Endodermal cell (in vitro differentiated cells): ENCODE measurements at regions not wholly inside any gene's neighbourhood (a gene's known extent, or its start where the extent isn't known, plus 50 kb on each side); places are given as distances from the start of the nearest gene placed in this dataset.

ENCODE experiments used
- DNase-seq: peaks from one replicate; pipeline ENCODE4 v3.0.0-alpha.2; 2017
- H3K27ac ChIP-seq: 2 replicates; pipeline ENCODE4 v1.5.1; 2013; ENCODE audit warnings: mild to moderate bottlenecking, low read depth, low read length, moderate library complexity
- H3K27me3 ChIP-seq: 2 replicates; pipeline ENCODE4 v1.6.1; 2013; ENCODE audit warnings: mild to moderate bottlenecking, low read length, moderate library complexity; ENCODE audit not compliant: insufficient read depth, control insufficient read depth, poor library complexity, severe bottlenecking
- H3K36me3 ChIP-seq: 2 replicates; pipeline ENCODE4 v1.7.0; 2013; ENCODE audit warnings: mild to moderate bottlenecking, low read length, moderate library complexity; ENCODE audit not compliant: control insufficient read depth, insufficient read depth
- H3K4me1 ChIP-seq: one replicate; pipeline ENCODE4 v1.7.0; 2013; ENCODE audit warnings: low read length; ENCODE audit not compliant: control insufficient read depth, insufficient read depth
- H3K4me3 ChIP-seq: 2 replicates; pipeline ENCODE4 v1.5.1; 2013; ENCODE audit warnings: mild to moderate bottlenecking, low read length, moderate library complexity
- H3K9ac ChIP-seq: 2 replicates; pipeline ENCODE4 v1.6.1; 2013; ENCODE audit warnings: mild to moderate bottlenecking, low read length, moderate library complexity; ENCODE audit not compliant: poor library complexity, severe bottlenecking; ENCODE audit errors: extremely low read depth
- H3K9me3 ChIP-seq: 2 replicates; pipeline ENCODE4 v1.6.1; 2013; ENCODE audit warnings: mild to moderate bottlenecking, low read length, moderate library complexity; ENCODE audit not compliant: control insufficient read depth
- H3K27ac Mint-ChIP-seq: 2 replicates; pipeline ENCODE4 v1.8.0; 2020; ENCODE audit warnings: mixed read lengths
- H3K27me3 Mint-ChIP-seq: 2 replicates; pipeline ENCODE4 v1.8.0; 2021; ENCODE audit warnings: mild to moderate bottlenecking, mixed read lengths; ENCODE audit not compliant: insufficient read depth
- H3K36me3 Mint-ChIP-seq: 2 replicates; pipeline ENCODE4 v1.8.0; 2020; ENCODE audit warnings: low read depth, mixed read lengths
- H3K4me1 Mint-ChIP-seq: 2 replicates; pipeline ENCODE4 v1.8.0; 2020; ENCODE audit warnings: mixed read lengths
- H3K4me3 Mint-ChIP-seq: 2 replicates; pipeline ENCODE4 v1.8.0; 2020; ENCODE audit warnings: mild to moderate bottlenecking, moderate library complexity, mixed read lengths
- H3K9me3 Mint-ChIP-seq: 2 replicates; pipeline ENCODE4 v1.8.0; 2020; ENCODE audit warnings: mild to moderate bottlenecking, mixed read lengths
- CTCF ChIP-seq: fragments of 200-600 bp; sonication (generic); conservative IDR thresholded peaks from 2 replicates; pipeline ENCODE4 v1.5.0; 2021; ENCODE audit warnings: antibody characterized with exemption, mild to moderate bottlenecking
- WGBS, 2 experiments: methylation state at CpG; one replicate each; pipeline versions ENCODE4 v1.1.5 to v1.1.7; 2013; ENCODE audit warnings: missing lambda C conversion rate in 2 of 2, mixed read lengths in 1 of 2; ENCODE audit not compliant: insufficient coverage in 1 of 2, insufficient read length in 1 of 2; 5-methylcytosine and 5-hydroxymethylcytosine counted together

- no peak for DNase-seq
- H3K4me1 ChIP-seq = no peaks in the 10 kb centered on the region
- H3K27me3 Mint-ChIP-seq = no peaks in the 10 kb centered on the region
- no peak for TF ChIP-seq CTCF
- no peaks in the 10 kb centered on the region for H3K9me3 ChIP-seq
- H3K4me3 Mint-ChIP-seq = no peak overlapping the region
- H3K4me3 ChIP-seq = no peak overlapping the region
- H3K4me1 Mint-ChIP-seq = no peaks in the 10 kb centered on the region
- no peak overlapping the region for H3K27ac ChIP-seq
- H3K27me3 ChIP-seq = no peaks in the 10 kb centered on the region
- H3K36me3 ChIP-seq = no peaks in the 10 kb centered on the region
- no peak overlapping the region for H3K27ac Mint-ChIP-seq
- H3K9me3 Mint-ChIP-seq = peaks cover 4% of the 10 kb centered on the region
- H3K36me3 Mint-ChIP-seq = no peaks in the 10 kb centered on the region
- no peak overlapping the region for H3K9ac ChIP-seq
- 83% methylated on average over 2 of the region's 2 CpGs; no CpG with 5 or more reads in 1 of the 2 experiments for WGBS, 2 experiments
These were observed 478.1 kb upstream of the CDH9 start for GRCh38 chr5:27516437-27516836.

GRCh38 chr5:27511061-27511460 is 472.7 kb upstream of the CDH9 start:
- Histone ChIP-seq H3K9me3 (no peaks in the 10 kb centered on the region), H3K4me3 (no peak overlapping the region), H3K27ac (no peak overlapping the region), H3K27me3 (no peaks in the 10 kb centered on the region), H3K36me3 (no peaks in the 10 kb centered on the region), H3K4me1 (no peaks in the 10 kb centered on the region), H3K9ac (no peak overlapping the region)
- H3K9me3 Mint-ChIP-seq = no peaks in the 10 kb centered on the region
- no peak for DNase-seq
- no peak overlapping the region for H3K4me3 Mint-ChIP-seq
- no peaks in the 10 kb centered on the region for H3K27me3 Mint-ChIP-seq
- no peaks in the 10 kb centered on the region for H3K4me1 Mint-ChIP-seq
- H3K36me3 Mint-ChIP-seq = no peaks in the 10 kb centered on the region
- TF ChIP-seq CTCF = no peak
- 90% methylated on average over 3 of the region's 3 CpGs; no CpG with 5 or more reads in 1 of the 2 experiments for WGBS, 2 experiments
- H3K27ac Mint-ChIP-seq = no peak overlapping the region

- no peak overlapping the region for H3K9ac ChIP-seq
- H3K4me1 ChIP-seq = no peaks in the 10 kb centered on the region
These were observed 465.4 kb upstream of the CDH9 start for GRCh38 chr5:27503813-27504212.

More at GRCh38 chr5:27503813-27504212, 465.4 kb upstream of the CDH9 start:
- Histone ChIP-seq H3K36me3 (no peaks in the 10 kb centered on the region), H3K9me3 (no peaks in the 10 kb centered on the region), H3K27ac (no peak overlapping the region), H3K4me3 (no peak overlapping the region), H3K27me3 (no peaks in the 10 kb centered on the region)
- no peak overlapping the region for H3K27ac Mint-ChIP-seq
- H3K27me3 Mint-ChIP-seq = no peaks in the 10 kb centered on the region
- WGBS, 2 experiments = 94 to 100% methylated on average over 2 to 3 of the region's 3 CpGs
- no peak overlapping the region for H3K4me3 Mint-ChIP-seq
- no peaks in the 10 kb centered on the region for H3K36me3 Mint-ChIP-seq
- H3K9me3 Mint-ChIP-seq = no peaks in the 10 kb centered on the region
- no peak for DNase-seq
- no peak for TF ChIP-seq CTCF
- peaks cover 10% of the 10 kb centered on the region for H3K4me1 Mint-ChIP-seq
